ENCODE measurements at regions not wholly inside any gene's neighbourhood (a gene's known extent, or its start where the extent isn't known, plus 50 kb on each side); places are given as distances from the start of the nearest gene placed in this dataset.
"Not testable (repeated sequence)": the region's sequence is repeated elsewhere in the genome, so short reads cannot be mapped to it uniquely, and the experiment has no call there.

DNA sequence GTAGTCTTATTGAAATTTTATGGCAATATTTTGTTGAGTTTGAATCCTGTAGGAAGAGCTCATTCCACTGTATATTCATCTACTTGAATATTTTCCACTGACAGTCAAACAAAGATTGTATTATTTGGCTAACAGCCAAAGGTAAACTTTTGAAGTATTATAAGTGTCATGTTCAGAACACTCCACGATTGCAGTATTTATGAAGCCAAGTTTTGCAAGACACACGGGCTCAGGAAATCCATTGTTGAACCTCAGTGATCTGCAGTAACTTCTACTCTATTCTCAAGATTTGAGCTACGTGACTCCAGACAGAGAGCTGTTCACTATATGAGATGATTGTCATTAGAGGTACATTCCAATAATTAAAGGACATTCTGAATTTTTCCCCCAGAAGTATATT is 302.7 kb upstream of the ADGRL3 start:
- H3K4me3 ChIP-seq: no peak overlapping the region
- no peak for DNase-seq (ENCODE audit: low read depth in 1 of 2, low spot score in 2 of 2)
- H3K9me3 ChIP-seq (replicated peaks): no peaks in the 10 kb centered on the region
- H3K27ac ChIP-seq: no peak overlapping the region
- H3K4me1 ChIP-seq (replicated peaks): no peaks in the 10 kb centered on the region
- H3K36me3 ChIP-seq: no peaks in the 10 kb centered on the region
- no peaks in the 10 kb centered on the region for H3K27me3 ChIP-seq (replicated peaks)

DNA sequence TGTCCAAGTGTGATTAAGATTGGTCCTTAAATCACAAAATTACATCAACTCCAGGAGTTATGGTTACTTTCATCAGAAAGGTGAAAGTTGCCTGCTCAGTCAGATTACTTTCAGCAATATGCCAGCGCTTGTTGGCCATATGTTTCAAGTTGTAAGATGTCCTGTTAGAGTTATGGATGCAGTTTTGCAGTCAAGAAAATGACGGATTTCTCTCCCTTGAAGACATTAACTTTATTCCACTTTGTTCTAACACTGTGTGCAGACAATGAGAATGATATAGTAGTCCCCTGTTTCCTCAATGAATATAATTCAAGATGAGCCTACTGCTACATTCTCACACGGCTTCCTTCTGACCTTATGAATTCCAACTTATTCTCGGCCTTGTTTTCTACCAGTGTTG is 295.0 kb upstream of the ADGRL3 start:
- H3K4me1 ChIP-seq (replicated peaks): no peaks in the 10 kb centered on the region
- no peak overlapping the region for H3K4me3 ChIP-seq
- H3K27me3 ChIP-seq (replicated peaks): no peaks in the 10 kb centered on the region
- H3K36me3 ChIP-seq: no peaks in the 10 kb centered on the region
- no peak overlapping the region for H3K27ac ChIP-seq
- H3K9me3 ChIP-seq (replicated peaks): no peaks in the 10 kb centered on the region
- no peak for DNase-seq (ENCODE audit: low read depth in 1 of 2, low spot score in 2 of 2)

DNA sequence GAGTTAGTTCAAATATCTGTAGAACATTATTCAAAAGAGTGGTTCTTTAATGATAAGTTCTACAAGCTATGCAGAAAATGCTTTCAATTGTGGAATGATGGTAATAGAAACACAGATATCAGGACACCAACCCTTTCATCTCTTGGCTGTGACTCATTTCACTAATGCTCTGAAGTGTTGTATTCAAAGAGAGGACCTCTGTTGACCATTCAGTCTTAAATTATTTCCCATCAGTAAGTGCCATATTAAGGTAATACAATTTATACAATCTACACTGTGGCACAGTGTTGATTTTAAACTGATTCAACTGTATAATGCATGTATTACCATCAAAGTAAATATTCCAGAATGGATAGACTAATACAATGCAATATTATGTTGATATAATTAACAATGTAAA is 289.0 kb upstream of the ADGRL3 start:
- H3K36me3 ChIP-seq: no peaks in the 10 kb centered on the region
- H3K4me1 ChIP-seq (replicated peaks): no peaks in the 10 kb centered on the region
- no peak for DNase-seq (ENCODE audit: low read depth in 1 of 2, low spot score in 2 of 2)
- H3K4me3 ChIP-seq: no peak overlapping the region
- H3K9me3 ChIP-seq (replicated peaks): no peaks in the 10 kb centered on the region; the same call in 1 of the 2 replicates
- no peak overlapping the region for H3K27ac ChIP-seq
- no peaks in the 10 kb centered on the region for H3K27me3 ChIP-seq (replicated peaks)

DNA sequence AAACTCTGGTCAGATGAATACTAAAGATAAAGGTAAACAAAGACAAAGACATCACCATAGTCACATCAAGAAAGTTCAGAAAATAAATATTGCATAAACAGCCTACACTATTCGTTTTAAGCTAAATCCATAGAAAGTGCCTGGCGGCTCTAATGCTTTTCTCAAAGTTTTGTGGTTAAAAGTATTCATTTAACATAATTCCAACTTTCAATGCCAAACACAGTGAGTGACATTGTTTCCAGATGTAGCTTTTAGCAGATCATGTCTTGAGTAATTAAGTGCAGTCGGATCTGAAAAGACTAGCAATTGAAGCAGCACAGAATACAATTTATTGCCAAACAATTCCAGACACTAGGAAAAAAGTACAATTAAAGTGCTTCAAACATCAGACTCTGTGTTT is 287.1 kb upstream of the ADGRL3 start:
- Histone ChIP-seq H3K27me3 (replicated peaks) (no peaks in the 10 kb centered on the region), H3K4me1 (replicated peaks) (no peaks in the 10 kb centered on the region), H3K9me3 (replicated peaks) (no peaks in the 10 kb centered on the region; the same call in 1 of the 2 replicates), H3K27ac (no peak overlapping the region), H3K36me3 (no peaks in the 10 kb centered on the region), H3K4me3 (no peak overlapping the region)
- DNase-seq (ENCODE audit: low read depth in 1 of 2, low spot score in 2 of 2): no peak

DNA sequence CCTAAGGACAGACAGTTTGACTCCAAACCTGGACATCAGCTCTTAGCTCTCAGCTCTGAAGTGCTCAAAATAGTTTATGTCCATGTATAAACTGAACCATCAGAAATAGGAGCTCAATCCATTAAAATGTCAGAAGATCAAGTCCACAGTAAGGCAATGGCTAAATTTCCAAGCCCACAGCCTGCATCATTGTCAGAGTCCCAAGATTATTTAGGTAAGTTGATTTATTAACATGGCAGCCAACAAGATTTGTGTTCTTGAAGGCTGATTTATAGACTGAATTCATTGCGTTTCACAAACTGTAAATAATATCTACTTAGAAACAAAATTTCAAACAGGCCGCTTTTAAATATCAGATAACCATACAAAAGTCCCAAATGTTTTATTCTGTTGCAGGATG is 286.5 kb upstream of the ADGRL3 start:
- no peaks in the 10 kb centered on the region for H3K36me3 ChIP-seq
- no peaks in the 10 kb centered on the region; the same call in 1 of the 2 replicates for H3K9me3 ChIP-seq (replicated peaks)
- no peak for DNase-seq (ENCODE audit: low read depth in 1 of 2, low spot score in 2 of 2)
- H3K27ac ChIP-seq: no peak overlapping the region
- H3K27me3 ChIP-seq (replicated peaks): no peaks in the 10 kb centered on the region
- no peak overlapping the region for H3K4me3 ChIP-seq
- H3K4me1 ChIP-seq (replicated peaks): no peaks in the 10 kb centered on the region

DNA sequence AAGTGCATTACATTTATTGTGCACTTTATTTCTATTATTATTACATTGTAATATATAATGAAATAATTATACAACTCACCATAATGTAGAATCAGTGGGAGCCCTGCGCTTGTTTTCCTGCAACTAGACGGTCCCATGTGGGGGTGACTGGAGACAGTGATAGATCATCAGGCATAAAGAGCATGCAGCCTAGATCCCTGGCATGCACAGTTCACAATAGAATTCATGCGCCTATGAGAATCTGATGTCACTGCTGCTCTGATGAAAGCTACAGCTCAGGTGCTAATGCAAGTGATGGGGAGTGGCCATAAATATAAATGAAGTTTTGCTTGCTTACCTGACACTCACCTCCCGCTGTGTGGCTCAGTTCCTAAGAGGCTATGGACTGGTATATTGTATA is 278.4 kb upstream of the ADGRL3 start:
- H3K4me1 ChIP-seq (replicated peaks): not testable (repeated sequence)

DNA sequence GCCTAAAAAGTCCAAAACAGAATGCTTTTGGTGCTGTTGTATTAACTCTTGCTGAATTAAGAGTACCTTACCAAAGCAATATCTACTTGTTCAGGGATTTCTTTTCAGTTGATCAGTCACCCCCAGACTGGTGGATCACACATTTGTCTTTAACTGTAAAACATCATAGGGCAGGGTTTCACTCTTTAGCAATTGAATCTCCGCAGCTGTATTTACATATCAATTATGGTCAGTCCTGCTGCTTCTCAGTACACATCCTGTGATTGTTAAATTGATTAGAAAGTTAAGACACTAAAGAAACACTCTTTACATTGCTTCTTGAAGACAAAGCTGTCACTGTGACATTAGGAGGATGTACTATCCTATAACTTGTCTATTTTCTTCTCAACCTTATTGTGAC is 277.1 kb upstream of the ADGRL3 start:
- DNase-seq (ENCODE audit: low read depth in 1 of 2, low spot score in 2 of 2): no peak
- H3K36me3 ChIP-seq: no peaks in the 10 kb centered on the region
- no peaks in the 10 kb centered on the region for H3K27me3 ChIP-seq (replicated peaks)
- no peak overlapping the region for H3K4me3 ChIP-seq
- no peaks in the 10 kb centered on the region for H3K9me3 ChIP-seq (replicated peaks)
- no peaks in the 10 kb centered on the region for H3K4me1 ChIP-seq (replicated peaks)
- no peak overlapping the region for H3K27ac ChIP-seq

More for the DNA sequence above, 278.4 kb upstream of the ADGRL3 start:
- H3K36me3 ChIP-seq; H3K27me3 ChIP-seq (replicated peaks); H3K4me3 ChIP-seq; H3K9me3 ChIP-seq (replicated peaks); H3K27ac ChIP-seq; DNase-seq (ENCODE audit: low read depth in 1 of 2, low spot score in 2 of 2): not testable (repeated sequence)

DNA sequence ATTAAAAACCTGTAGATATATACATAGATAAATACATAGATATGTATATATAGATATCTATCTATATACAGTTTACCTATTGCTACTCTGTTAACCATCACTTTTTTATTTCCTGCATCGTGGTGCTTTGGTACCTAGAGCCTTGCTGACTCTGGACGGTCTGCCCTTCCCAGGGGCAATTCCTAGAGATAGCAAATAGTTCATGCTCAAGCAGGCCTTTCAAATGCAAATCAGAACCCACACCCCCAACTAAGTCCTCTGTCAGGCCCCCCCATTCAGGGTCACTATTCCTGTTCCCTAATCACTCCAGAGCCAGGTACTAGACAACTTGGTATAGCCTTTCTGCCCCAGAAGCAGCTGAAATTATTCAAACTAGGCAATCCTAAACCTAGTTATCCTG is 273.5 kb upstream of the ADGRL3 start:
- Histone ChIP-seq H3K9me3 (replicated peaks) (no peaks in the 10 kb centered on the region), H3K4me1 (replicated peaks) (no peaks in the 10 kb centered on the region), H3K27me3 (replicated peaks) (no peaks in the 10 kb centered on the region), H3K36me3 (no peaks in the 10 kb centered on the region), H3K4me3 (no peak overlapping the region), H3K27ac (no peak overlapping the region)
- no peak for DNase-seq (ENCODE audit: low read depth in 1 of 2, low spot score in 2 of 2)

DNA sequence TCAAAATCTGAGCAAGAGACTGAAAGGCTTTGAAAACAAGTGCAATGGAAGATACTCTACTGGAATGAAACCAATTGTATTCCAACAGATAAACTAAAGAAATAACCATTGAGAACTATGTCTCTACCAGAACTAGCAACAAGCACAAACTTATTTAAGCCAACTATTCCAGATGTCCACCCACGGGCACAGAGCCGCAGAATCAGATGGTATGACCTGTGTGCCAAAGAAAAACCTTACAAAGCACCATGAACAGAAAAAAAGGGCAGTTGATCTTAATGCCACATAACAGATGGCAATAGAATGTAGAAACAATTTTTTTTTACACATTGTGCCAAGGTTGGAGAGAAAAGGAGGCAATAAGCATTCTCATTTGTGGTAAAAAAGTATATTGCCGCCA is 269.3 kb upstream of the ADGRL3 start:
- Histone ChIP-seq H3K4me1 (replicated peaks) (no peaks in the 10 kb centered on the region), H3K36me3 (no peaks in the 10 kb centered on the region), H3K27me3 (replicated peaks) (no peaks in the 10 kb centered on the region), H3K27ac (no peak overlapping the region), H3K4me3 (no peak overlapping the region), H3K9me3 (replicated peaks) (no peaks in the 10 kb centered on the region)
- DNase-seq (ENCODE audit: low read depth in 1 of 2, low spot score in 2 of 2): no peak

DNA sequence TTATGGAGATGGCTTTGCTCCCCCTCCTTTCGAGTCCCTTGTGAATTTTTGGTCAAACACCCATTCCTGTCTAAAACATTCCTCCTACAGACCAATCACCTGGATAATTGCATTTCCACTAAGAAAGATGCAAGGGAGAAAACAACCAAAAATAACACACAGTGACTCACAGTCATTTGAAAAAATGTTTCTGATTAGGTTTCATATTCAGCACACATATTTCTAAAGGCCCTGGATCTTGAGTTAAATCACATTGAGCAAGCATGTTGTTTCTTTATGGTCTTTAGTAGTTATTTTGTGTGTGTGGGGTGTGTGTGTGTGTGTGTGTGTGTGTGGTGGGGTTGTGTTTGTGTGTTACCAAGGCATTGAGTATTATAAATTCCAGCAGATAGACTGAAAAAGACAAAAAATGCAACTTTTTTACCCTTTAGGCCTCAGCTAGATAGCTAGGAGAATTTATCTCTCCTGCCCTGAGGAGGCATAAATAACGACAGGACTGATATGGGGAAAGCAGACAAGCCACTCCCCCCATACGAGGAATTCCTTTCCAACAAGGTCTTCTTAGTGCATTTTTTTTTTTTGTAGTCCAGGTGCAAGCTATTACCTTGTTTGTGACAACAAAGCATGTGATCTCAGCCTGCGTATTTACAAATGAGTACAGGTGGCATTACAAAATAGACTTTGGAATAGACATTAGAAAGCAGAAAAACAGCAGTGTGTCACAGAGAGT is 265.4 kb upstream of the ADGRL3 start:
- Histone ChIP-seq H3K27ac (no peak overlapping the region), H3K36me3 (no peaks in the 10 kb centered on the region), H3K27me3 (replicated peaks) (no peaks in the 10 kb centered on the region), H3K4me3 (no peak overlapping the region), H3K9me3 (replicated peaks) (no peaks in the 10 kb centered on the region), H3K4me1 (replicated peaks) (no peaks in the 10 kb centered on the region)
- DNase-seq (ENCODE audit: low read depth in 1 of 2, low spot score in 2 of 2): no peak

DNA sequence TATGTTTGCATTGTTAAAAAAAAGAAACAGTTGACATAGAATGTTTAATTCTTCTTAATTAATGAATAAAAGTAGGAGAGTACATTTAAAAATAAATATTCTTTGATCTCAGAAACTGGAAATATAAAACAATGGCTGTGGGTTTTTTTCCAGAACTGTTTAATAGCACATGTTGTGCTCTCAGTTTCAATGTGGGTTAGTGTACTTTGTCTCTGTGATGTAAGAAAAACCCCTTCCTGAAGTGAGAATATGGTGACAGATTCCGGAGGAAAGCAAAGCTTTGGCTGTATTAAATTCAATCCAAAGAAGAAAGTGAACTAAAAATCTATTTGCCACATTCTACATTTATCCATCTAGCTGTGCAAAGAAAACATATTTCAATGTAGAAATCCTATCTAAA is 261.9 kb upstream of the ADGRL3 start:
- no peaks in the 10 kb centered on the region for H3K4me1 ChIP-seq (replicated peaks)

DNA sequence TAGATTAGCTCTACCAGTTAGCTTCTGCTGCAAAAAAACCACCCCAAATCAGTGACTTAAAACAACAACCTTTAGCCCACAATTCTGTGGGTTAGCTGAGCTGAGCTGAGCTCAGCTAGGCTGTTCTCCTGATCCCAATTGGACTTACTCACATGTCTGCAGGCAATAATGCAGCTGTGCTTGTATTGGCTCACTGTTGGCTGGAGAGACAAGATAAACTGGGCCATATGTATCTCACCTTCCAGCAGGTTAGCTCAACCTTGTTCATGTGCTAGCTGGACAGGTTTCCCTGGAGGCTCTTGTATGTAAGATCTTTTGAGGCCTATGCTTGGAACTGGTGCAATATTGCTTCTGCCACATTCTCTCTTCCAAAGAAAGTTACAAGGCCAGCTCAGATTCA is 261.5 kb upstream of the ADGRL3 start:
- Histone ChIP-seq H3K36me3 (no peaks in the 10 kb centered on the region), H3K27ac (no peak overlapping the region), H3K9me3 (replicated peaks) (no peaks in the 10 kb centered on the region), H3K27me3 (replicated peaks) (no peaks in the 10 kb centered on the region), H3K4me3 (no peak overlapping the region), H3K4me1 (replicated peaks) (no peaks in the 10 kb centered on the region)
- no peak for DNase-seq (ENCODE audit: low read depth in 1 of 2, low spot score in 2 of 2)

More for the DNA sequence above, 261.9 kb upstream of the ADGRL3 start:
- H3K4me3 ChIP-seq: no peak overlapping the region
- no peaks in the 10 kb centered on the region for H3K27me3 ChIP-seq (replicated peaks)
- H3K9me3 ChIP-seq (replicated peaks): no peaks in the 10 kb centered on the region
- no peaks in the 10 kb centered on the region for H3K36me3 ChIP-seq
- no peak for DNase-seq (ENCODE audit: low read depth in 1 of 2, low spot score in 2 of 2)
- H3K27ac ChIP-seq: no peak overlapping the region

DNA sequence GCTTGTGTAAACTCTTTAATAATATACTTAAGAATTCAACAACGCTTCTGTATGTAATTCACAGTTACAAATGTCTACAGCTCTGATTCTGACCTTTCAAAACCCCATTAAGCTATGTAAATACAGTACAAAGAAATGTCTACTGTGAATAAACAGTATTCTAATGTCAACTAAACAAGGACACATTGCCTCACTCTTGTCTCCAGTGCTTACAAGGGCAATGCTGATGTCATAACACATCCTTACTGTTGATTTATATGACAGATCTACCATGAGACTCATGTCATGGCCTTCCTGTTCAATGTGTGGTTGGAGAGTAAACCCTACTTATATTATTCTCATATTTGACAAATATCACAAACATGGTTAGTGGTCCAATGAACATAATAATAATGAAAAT is 256.1 kb upstream of the ADGRL3 start:
- no peak overlapping the region for H3K27ac ChIP-seq
- no peaks in the 10 kb centered on the region for H3K9me3 ChIP-seq (replicated peaks)
- no peak overlapping the region for H3K4me3 ChIP-seq
- no peak for DNase-seq (ENCODE audit: low read depth in 1 of 2, low spot score in 2 of 2)
- H3K36me3 ChIP-seq: no peaks in the 10 kb centered on the region
- H3K4me1 ChIP-seq (replicated peaks): no peaks in the 10 kb centered on the region
- no peaks in the 10 kb centered on the region for H3K27me3 ChIP-seq (replicated peaks)

DNA sequence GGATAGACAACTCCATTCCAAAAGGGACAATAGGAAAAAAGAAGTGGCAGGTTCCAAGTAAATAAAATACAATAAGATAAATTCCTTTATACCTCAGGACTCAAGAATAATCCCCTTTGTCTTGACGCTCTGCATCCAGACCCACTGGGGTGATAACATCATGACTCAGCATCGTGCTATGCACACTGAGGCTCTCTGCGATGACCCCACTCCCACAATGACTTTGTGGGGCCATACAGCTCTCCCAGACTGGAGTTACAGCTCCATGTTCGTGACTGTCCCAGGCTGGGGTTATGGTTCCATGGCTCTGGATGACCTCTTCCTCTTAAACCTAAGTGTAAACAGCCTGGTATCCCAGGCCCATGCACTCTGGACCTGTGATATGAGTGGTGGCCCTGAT is 254.5 kb upstream of the ADGRL3 start:
- Histone ChIP-seq H3K9me3 (replicated peaks) (no peaks in the 10 kb centered on the region), H3K27me3 (replicated peaks) (no peaks in the 10 kb centered on the region), H3K4me3 (no peak overlapping the region), H3K27ac (no peak overlapping the region), H3K36me3 (no peaks in the 10 kb centered on the region), H3K4me1 (replicated peaks) (no peaks in the 10 kb centered on the region)
- no peak for DNase-seq (ENCODE audit: low read depth in 1 of 2, low spot score in 2 of 2)

DNA sequence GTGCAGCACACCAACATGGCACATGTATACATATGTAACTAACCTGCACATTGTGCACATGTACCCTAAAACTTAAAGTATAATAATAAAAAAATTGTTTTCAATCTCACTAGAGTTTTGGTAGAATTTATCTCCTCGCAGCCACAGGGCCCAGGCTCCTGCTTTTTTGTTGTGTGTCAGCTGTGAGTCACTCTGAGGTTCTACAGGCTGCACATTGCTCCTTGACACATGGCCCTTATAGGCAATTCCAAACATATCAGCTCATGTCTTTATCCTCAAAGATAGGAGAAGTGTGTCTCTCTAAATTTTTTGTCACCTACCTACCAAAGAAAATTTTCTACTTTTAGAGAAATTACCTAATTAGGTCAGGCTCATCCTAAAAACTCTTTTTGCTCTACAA is 252.1 kb upstream of the ADGRL3 start:
- Histone ChIP-seq H3K36me3 (no peaks in the 10 kb centered on the region), H3K27ac (no peak overlapping the region), H3K9me3 (replicated peaks) (no peaks in the 10 kb centered on the region), H3K4me3 (no peak overlapping the region), H3K4me1 (replicated peaks) (no peaks in the 10 kb centered on the region), H3K27me3 (replicated peaks) (no peaks in the 10 kb centered on the region)
- no peak for DNase-seq (ENCODE audit: low read depth in 1 of 2, low spot score in 2 of 2)
